Epithelial cell of esophagus (primary cell): ENCODE measurements at regions not wholly inside any gene's neighbourhood (a gene's known extent, or its start where the extent isn't known, plus 50 kb on each side); places are given as distances from the start of the nearest gene placed in this dataset.
A peak's percentile ranks its signal among the peaks of the same experiment; 100 is the strongest.

Experiments used
- DNase-seq: peaks from one replicate; pipeline ENCODE4 v3.0.0; 2010; ENCODE audit warnings: low read depth
- H3K4me3 ChIP-seq: 2 replicates; pipeline ENCODE4 v1.5.1; 2011; ENCODE audit warnings: mild to moderate bottlenecking, low read length, control low read depth
- TF ChIP-seq, protein P1 (sequence below): IDR thresholded peaks from 2 replicates; pipeline ENCODE4 v1.5.1; 2011; ENCODE audit warnings: low read depth, mild to moderate bottlenecking, low read length, control low read depth, inconsistent platforms; ENCODE audit not compliant: insufficient read depth; ENCODE audit errors: missing control alignments

DNA sequence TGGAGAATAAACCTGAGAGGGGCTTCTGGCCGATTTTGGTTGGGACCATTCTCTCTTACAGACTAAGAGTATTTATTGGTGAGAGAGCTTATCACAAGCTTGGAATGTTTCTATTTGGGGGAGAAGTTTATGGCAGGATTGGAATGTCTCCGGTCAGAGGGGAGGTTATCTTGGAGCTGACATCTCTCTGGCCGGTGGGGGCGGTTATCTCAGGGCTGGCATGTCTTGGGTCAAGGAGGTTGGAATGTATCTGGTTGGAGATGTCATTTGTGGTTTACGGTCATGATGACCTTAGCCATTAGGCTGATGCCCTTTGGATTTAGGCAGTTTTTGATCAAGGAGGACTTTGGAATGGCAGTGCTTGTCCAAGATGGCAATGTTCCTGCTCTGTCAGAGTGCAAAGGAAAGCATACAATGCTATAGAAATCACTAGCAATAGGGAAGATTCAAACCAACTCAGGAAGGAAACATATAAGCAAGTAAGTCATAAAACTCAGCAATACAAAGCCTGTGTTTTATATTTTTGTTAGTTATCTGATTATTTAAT, 362.4 kb upstream of the LRATD1 start:
- TF ChIP-seq, protein P1, sequence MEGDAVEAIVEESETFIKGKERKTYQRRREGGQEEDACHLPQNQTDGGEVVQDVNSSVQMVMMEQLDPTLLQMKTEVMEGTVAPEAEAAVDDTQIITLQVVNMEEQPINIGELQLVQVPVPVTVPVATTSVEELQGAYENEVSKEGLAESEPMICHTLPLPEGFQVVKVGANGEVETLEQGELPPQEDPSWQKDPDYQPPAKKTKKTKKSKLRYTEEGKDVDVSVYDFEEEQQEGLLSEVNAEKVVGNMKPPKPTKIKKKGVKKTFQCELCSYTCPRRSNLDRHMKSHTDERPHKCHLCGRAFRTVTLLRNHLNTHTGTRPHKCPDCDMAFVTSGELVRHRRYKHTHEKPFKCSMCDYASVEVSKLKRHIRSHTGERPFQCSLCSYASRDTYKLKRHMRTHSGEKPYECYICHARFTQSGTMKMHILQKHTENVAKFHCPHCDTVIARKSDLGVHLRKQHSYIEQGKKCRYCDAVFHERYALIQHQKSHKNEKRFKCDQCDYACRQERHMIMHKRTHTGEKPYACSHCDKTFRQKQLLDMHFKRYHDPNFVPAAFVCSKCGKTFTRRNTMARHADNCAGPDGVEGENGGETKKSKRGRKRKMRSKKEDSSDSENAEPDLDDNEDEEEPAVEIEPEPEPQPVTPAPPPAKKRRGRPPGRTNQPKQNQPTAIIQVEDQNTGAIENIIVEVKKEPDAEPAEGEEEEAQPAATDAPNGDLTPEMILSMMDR: no peak
- DNase-seq: no peak
- no peak overlapping the region for H3K4me3 ChIP-seq

DNA sequence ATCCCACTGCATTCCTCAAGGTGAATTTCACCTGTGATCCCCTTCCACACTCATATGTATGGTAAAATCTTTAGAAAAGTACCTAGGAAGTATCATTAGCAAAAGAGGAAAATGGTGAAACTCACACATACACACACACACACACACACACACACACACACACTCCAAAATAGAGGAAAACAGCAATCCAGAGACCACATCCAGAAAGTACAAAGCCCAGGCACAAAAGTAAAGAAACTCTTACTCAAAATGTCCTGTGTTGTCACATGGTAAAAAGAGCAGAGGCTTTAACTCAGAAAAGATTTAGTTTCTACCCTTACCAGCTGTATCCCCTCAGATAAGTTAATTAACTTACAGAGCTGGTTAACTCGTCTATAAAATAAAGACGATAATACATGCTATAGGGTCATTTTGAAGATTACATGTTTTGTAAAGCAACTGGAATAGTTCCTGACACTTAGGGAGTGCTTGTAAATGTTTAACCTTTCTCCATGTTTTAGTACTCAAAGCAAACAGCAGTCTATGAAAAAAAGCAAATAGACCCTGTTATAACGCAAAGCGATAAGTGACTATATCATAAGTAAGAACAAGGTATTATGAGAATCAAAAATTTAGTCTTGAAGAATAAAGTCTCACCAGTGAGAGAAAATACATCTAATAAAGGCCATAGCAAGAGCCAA, 360.0 kb upstream of the LRATD1 start:
- no peak overlapping the region for H3K4me3 ChIP-seq
- TF ChIP-seq, protein P1: no peak
- DNase-seq: no peak

DNA sequence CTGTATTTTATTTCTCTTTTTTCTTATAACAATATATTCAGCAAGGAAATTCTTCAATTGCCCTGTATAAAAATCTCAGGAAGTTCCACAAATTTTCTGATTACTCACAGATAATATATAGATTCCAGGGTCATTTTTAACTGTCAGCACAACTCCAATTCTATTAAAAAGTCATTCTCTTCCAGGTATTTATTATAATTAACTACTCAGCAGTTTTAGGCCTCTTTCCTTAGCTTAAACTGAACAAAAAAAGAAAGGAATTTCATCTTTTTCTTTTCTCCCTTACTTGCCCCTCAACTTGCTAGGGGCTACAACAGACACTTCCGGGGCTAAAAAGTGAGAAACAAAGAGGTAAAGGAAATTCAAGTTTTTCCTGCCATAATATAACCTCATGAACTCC, 358.9 kb upstream of the LRATD1 start:
- H3K4me3 ChIP-seq: no peak overlapping the region
- DNase-seq: no peak
- TF ChIP-seq, protein P1: no peak

DNA sequence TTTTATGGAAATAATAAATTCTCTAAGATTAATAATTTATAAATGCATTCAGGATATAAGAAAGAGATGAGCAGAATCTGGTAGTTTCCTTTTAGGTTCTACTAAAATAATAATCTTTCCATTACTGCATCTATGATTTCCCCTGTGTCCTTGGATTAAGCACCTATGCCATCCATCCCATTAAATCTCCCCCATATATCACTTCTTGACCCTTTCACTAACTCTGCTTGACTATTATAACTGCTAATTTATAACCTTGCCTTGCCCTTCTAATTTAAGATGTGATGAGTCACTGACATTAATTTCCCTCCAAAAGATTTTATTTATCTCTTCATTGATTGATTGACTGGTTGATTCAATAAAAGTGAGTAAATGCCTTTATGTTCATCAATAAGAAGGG, 348.3 kb upstream of the LRATD1 start:
- no peak overlapping the region for H3K4me3 ChIP-seq
- DNase-seq: no peak
- TF ChIP-seq, protein P1: no peak

DNA sequence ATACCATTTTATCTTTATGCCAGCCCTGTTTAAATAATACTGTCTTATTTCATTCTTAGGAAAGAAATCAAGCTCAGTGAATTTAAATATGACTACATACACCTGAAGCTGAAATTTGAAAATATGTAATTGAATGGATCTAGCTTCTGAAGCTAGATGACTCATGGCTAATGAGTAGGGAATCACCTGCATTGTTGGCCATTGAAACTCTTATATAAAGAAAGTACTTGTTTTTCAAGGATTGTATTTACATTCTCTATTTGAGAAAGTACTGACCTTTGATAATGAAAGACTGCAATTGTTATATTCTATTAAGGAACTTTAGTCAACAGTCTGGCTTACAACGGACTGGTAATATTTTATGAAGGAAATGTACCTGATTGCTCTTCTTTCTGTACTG, 346.7 kb upstream of the LRATD1 start:
- TF ChIP-seq, protein P1: no peak
- DNase-seq: peak; percentile 70
- H3K4me3 ChIP-seq: no peak overlapping the region

DNA sequence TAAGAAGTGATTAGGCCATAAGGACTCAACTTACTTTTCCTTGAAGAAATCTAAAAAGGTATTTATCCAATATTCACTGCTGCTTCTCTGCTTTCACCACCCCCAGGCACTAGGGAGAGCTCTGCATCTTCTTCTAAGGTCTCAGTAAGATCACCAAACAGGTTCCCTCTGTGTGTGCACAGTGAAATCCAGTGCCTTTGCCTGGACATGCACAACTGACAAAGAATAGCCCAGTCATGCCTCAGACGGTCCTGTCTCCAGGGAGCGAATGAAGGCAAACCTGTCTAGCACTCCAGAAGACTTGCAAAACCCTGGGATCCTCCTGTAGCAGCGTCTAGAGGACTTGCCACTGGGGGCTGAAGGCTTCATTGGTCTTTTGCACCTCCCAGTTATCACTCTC, 344.5 kb upstream of the LRATD1 start:
- peak; percentile 100 for DNase-seq
- H3K4me3 ChIP-seq: no peak overlapping the region
- TF ChIP-seq, protein P1: peak; percentile 81

DNA sequence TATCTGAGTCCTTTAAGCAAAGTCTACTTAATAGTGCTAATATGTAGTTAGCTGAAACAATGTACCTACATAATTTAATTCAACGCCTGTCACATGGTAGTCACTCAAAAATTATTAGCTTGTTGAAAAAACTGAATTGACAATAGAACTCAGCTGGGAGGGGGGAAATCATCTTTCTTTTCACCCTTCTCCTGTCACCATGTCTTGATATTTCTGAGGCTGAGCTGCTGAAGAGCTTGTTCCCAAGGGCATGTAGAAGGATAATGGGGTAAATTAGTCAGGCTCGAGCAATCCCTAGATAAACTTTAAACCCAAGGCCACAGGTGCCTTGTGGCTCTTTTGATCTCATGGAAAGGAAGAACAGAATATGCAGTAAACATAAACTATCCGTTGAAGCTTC, 339.6 kb upstream of the LRATD1 start:
- H3K4me3 ChIP-seq: no peak overlapping the region
- TF ChIP-seq, protein P1: no peak
- DNase-seq: no peak
